Transverse colon (tissue), 4 donors: ENCODE measurements at regions not wholly inside any gene's neighbourhood (a gene's known extent, or its start where the extent isn't known, plus 50 kb on each side); places are given as distances from the start of the nearest gene placed in this dataset.

Experiments
- DNase-seq: peaks from one replicate; pipeline ENCODE4 v3.0.0-alpha.2; 2019
- H3K27ac ChIP-seq, 4 donors: fragments of 200-600 bp; sonication (generic); 2 replicates each; pipeline ENCODE4 v1.5.1; 2016 to 2018; ENCODE audit warnings: inconsistent platforms in 4 of 4
- H3K27me3 ChIP-seq: fragments of 200-600 bp; sonication (generic); 2 replicates; pipeline ENCODE4 v1.5.1; 2017; ENCODE audit warnings: inconsistent platforms
- H3K36me3 ChIP-seq, 4 donors: fragments of 200-600 bp; sonication (generic); 2 replicates each; pipeline ENCODE4 v1.5.1; 2017 to 2019; ENCODE audit warnings: inconsistent platforms in 4 of 4
- H3K4me1 ChIP-seq, 4 donors: fragments of 200-600 bp; sonication (generic); 2 replicates each; pipeline ENCODE4 v1.5.1; 2017 to 2020; ENCODE audit warnings: inconsistent platforms in 4 of 4
- H3K4me3 ChIP-seq, 4 donors: fragments of 200-600 bp; sonication (generic); 1 replicate in 1 of 4; 2 replicates in 3 of 4; pipeline versions ENCODE4 v1.5.1 to v1.6.1; 2017 to 2019; ENCODE audit warnings: inconsistent platforms in 4 of 4
- H3K9me3 ChIP-seq, 2 donors: fragments of 200-600 bp; sonication (generic); 2 replicates each; pipeline ENCODE4 v1.5.1; 2017 to 2019; ENCODE audit warnings: inconsistent platforms in 2 of 2
- EP300 ChIP-seq: sonication (generic); formaldehyde crosslinking; IDR thresholded peaks from one replicate; pipeline ENCODE4 v1.6.1; 2017; ENCODE audit warnings: antibody characterized with exemption, low read depth
- POLR2A ChIP-seq: fragments of 450-650 bp; IDR thresholded peaks from one replicate; pipeline ENCODE4 v1.6.1; 2016; ENCODE audit warnings: antibody characterized with exemption, mild to moderate bottlenecking, moderate library complexity
- POLR2AphosphoS5 ChIP-seq, 3 donors: sonication (generic); formaldehyde crosslinking; IDR thresholded peaks; one replicate each; pipeline ENCODE4 v1.6.1; 2016; ENCODE audit warnings: antibody characterized with exemption in 3 of 3
- WGBS, 2 donors: methylation state at CpG; one replicate each; pipeline ENCODE4 v1.1.5; 2018; ENCODE audit warnings: low coverage in 1 of 2; 5-methylcytosine and 5-hydroxymethylcytosine counted together
- in situ Hi-C, 4 donors: fragments of 200-750 bp; cut with MboI; loops; one replicate each; pipeline versions ENCODE4 v1.15.0 to v1.15.1; 2017; ENCODE audit warnings: low sequenced_read_pairs in 3 of 4, low pct_ligation_motif_present in 1 of 4, low pct_unique_long_range_greater_than_20kb in 1 of 4
- intact Hi-C: fragments of 100-400 bp; cut with DNase I; formaldehyde crosslinking; loops from one replicate; pipeline ENCODE4 v1.15.1; 2023; ENCODE audit warnings: low total_unique reads
- TF ChIP-seq, protein P1 (sequence below), 5 experiments: fragments of 200-600 bp in 3 of 5; fragments of 450-650 bp in 2 of 5; sonication (generic) in 3 of 5; IDR thresholded peaks; 1 replicate in 2 of 5; 2 replicates in 3 of 5; pipeline ENCODE4 v1.5.1; 2016 to 2017; ENCODE audit warnings: antibody characterized with exemption in 5 of 5, inconsistent platforms in 3 of 5, mild to moderate bottlenecking in 2 of 5, moderate library complexity in 1 of 5

DNA sequence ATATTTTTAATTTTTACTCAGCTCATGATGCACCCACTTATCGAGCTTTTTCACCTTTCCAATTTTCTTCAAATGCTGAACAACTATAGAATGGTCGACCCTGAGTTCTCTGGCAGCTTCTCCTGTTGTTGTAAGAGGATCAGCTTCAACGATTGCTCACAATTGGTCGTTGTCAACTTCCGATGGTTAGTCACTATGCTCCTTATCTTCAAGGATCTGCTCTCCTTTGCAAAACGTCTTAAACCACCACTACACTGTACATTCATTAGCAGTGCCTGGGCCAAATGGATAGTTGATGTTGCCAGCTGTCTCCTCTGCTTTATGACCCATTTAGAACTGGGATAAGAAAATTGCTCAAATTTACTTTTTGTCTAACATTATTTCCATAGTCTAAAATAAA is 385.9 kb upstream of the LYPLAL1 start:
- Histone ChIP-seq H3K4me3 (no peak overlapping the region), H3K27ac (no peak overlapping the region), H3K27me3 (no peaks in the 10 kb centered on the region), H3K36me3 (no peaks in the 10 kb centered on the region), H3K9me3 (no peaks in the 10 kb centered on the region), H3K4me1 (no peaks in the 10 kb centered on the region)
- WGBS, 2 donors, result 38 to 65% methylated on average over 1 to 6 of the region's 6 CpGs
- in situ Hi-C loops (no loop called here), intact Hi-C loops (no loop called here)
- no peak for DNase-seq
- TF ChIP-seq, protein P1, sequence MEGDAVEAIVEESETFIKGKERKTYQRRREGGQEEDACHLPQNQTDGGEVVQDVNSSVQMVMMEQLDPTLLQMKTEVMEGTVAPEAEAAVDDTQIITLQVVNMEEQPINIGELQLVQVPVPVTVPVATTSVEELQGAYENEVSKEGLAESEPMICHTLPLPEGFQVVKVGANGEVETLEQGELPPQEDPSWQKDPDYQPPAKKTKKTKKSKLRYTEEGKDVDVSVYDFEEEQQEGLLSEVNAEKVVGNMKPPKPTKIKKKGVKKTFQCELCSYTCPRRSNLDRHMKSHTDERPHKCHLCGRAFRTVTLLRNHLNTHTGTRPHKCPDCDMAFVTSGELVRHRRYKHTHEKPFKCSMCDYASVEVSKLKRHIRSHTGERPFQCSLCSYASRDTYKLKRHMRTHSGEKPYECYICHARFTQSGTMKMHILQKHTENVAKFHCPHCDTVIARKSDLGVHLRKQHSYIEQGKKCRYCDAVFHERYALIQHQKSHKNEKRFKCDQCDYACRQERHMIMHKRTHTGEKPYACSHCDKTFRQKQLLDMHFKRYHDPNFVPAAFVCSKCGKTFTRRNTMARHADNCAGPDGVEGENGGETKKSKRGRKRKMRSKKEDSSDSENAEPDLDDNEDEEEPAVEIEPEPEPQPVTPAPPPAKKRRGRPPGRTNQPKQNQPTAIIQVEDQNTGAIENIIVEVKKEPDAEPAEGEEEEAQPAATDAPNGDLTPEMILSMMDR (IDR thresholded peaks at IDR 0.05), result no peak
- TF ChIP-seq POLR2AphosphoS5 (IDR thresholded peaks at IDR 0.05) (no peak), POLR2A (no peak), EP300 (no peak)

DNA sequence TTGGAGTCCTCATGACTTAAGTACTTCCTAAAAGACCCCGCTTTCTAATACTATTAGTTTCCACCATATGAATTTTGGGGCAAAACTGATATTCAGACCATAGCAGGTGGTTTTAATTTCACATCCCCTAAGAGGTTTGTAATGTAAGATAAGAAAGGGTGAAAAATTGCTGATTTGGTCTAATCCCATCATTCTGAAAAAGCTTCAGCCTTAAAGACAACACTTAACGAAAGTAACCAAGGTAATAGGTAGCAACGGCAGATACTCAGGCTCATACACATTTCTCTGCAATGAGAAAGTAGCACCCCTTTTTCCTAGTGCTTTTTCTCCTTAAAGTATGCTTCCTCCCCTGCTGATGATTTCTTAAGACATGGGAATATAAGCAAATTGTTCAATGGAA is 376.9 kb upstream of the LYPLAL1 start:
- Histone ChIP-seq H3K36me3 (no peaks in the 10 kb centered on the region), H3K27ac (no peak overlapping the region), H3K4me3 (no peak overlapping the region), H3K27me3 (no peaks in the 10 kb centered on the region), H3K9me3 (no peaks in the 10 kb centered on the region), H3K4me1 (no peaks in the 10 kb centered on the region)
- 72 to 88% methylated on average over 2 to 3 of the region's 3 CpGs for WGBS, 2 donors
- intact Hi-C loops (no loop called here), in situ Hi-C loops (no loop called here)
- TF ChIP-seq POLR2A, result no peak
- TF ChIP-seq, protein P1 (IDR thresholded peaks at IDR 0.05), result no peak
- TF ChIP-seq EP300, result no peak
- TF ChIP-seq POLR2AphosphoS5 (IDR thresholded peaks at IDR 0.05), result no peak
- DNase-seq, result no peak

DNA sequence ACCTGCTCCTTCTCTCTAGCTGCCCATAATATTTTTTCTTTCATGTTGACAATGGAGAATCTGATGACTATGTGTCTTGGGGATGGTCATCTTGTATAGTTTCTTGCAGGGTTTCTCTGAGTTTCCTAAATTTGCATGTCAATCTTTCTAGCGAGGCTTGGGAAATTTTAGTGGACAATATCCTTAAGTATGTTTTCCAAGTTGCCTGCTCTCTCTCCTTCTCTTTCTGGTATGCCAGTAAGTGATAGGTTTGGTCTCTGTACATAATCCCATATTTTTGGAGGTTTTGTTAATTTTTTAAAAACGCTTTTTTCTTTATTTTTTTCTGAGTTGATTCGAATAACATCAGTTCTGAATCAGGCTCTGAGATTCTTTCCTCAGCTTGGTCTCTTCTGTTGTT is 370.9 kb upstream of the LYPLAL1 start:
- Histone ChIP-seq H3K27ac (no peak overlapping the region), H3K4me1 (no peaks in the 10 kb centered on the region), H3K27me3 (no peaks in the 10 kb centered on the region), H3K36me3 (no peaks in the 10 kb centered on the region), H3K4me3 (no peak overlapping the region), H3K9me3 (no peaks in the 10 kb centered on the region)
- intact Hi-C loops (no loop called here), in situ Hi-C loops (no loop called here)
- WGBS, 2 donors, result 80% methylated on average over 2 to 3 of the region's 3 CpGs
- TF ChIP-seq EP300, result no peak
- TF ChIP-seq, protein P1 (IDR thresholded peaks at IDR 0.05), result no peak
- no peak for TF ChIP-seq POLR2AphosphoS5 (IDR thresholded peaks at IDR 0.05)
- TF ChIP-seq POLR2A, result no peak
- no peak for DNase-seq

DNA sequence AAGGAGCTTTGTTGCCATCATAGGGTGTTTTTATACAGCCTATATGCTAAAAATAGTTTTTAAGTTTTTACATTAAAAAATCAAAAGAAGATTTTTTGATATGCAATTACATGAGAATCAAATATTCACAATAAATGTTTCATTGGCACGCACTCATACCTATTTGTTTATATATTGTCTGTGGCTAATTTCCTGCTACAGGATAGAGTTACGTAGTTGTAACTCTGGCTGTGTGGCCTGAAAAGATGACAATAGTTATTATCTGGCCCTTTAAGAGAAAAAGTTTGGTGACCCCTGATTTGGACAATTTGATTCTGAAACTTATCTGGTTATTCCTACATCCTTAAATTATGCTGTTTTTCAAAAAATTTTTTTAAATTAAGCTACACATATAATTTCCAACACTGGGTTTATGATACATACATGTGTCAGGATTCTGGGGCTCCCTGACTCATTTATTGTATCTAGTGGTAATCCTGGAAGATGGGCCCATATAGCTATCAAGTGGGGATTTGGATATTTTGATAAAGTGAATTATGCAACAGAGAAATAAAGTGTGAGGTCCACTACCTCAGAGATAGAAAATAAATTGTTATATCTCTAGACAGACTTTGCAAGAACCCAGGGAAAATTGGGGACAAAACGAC is 370.2 kb upstream of the LYPLAL1 start:
- H3K27me3 ChIP-seq, result no peaks in the 10 kb centered on the region
- no peaks in the 10 kb centered on the region for H3K36me3 ChIP-seq
- TF ChIP-seq EP300, result no peak
- TF ChIP-seq POLR2AphosphoS5 (IDR thresholded peaks at IDR 0.05), result no peak
- in situ Hi-C loops (no loop called here), intact Hi-C loops (no loop called here)
- H3K27ac ChIP-seq, result no peak overlapping the region
- 79 to 85% methylated on average over 3 of the region's 3 CpGs for WGBS, 2 donors
- H3K4me3 ChIP-seq, result no peak overlapping the region
- no peaks in the 10 kb centered on the region for H3K4me1 ChIP-seq
- no peaks in the 10 kb centered on the region for H3K9me3 ChIP-seq
- no peak for DNase-seq
